Neural progenitor cell (in vitro differentiated cells): ENCODE measurements at regions not wholly inside any gene's neighbourhood (a gene's known extent, or its start where the extent isn't known, plus 50 kb on each side); places are given as distances from the start of the nearest gene placed in this dataset.

Experiments
- DNase-seq: peaks from one replicate; pipeline ENCODE4 v3.0.0-alpha.2; 2016; ENCODE audit warnings: low spot score
- H2AFZ ChIP-seq: fragments of 200-600 bp; sonication (generic); replicated peaks from 2 replicates; pipeline ENCODE4 v1.6.1; 2016; ENCODE audit warnings: antibody characterized with exemption
- H3F3A ChIP-seq: fragments of 200-600 bp; sonication (generic); 2 replicates; pipeline ENCODE4 v1.6.1; 2016; ENCODE audit warnings: antibody characterized with exemption, low read depth
- H3K27ac ChIP-seq: fragments of 200-600 bp; sonication (generic); 2 replicates; pipeline ENCODE4 v1.5.1; 2016; ENCODE audit warnings: mild to moderate bottlenecking
- H3K27me3 ChIP-seq: fragments of 200-600 bp; sonication (generic); 2 replicates; pipeline ENCODE4 v1.6.1; 2016; ENCODE audit warnings: mild to moderate bottlenecking, moderate library complexity
- H3K36me3 ChIP-seq: fragments of 200-600 bp; sonication (generic); 2 replicates; pipeline ENCODE4 v1.5.1; 2016
- H3K4me1 ChIP-seq: fragments of 200-600 bp; sonication (generic); 2 replicates; pipeline ENCODE4 v1.6.1; 2016; ENCODE audit warnings: mixed run types
- H3K4me2 ChIP-seq: fragments of 200-600 bp; sonication (generic); 2 replicates; pipeline ENCODE4 v1.6.1; 2016
- H3K4me3 ChIP-seq: fragments of 200-600 bp; sonication (generic); 2 replicates; pipeline ENCODE4 v1.5.1; 2016
- H3K79me2 ChIP-seq: fragments of 200-600 bp; sonication (generic); 2 replicates; pipeline ENCODE4 v1.6.1; 2016; ENCODE audit warnings: low read depth
- H3K9ac ChIP-seq: fragments of 200-600 bp; sonication (generic); 2 replicates; pipeline ENCODE4 v1.6.1; 2016
- H3K9me3 ChIP-seq: fragments of 200-600 bp; sonication (generic); 2 replicates; pipeline ENCODE4 v1.5.1; 2016; ENCODE audit warnings: low read depth
- H4K20me1 ChIP-seq: fragments of 200-600 bp; sonication (generic); 2 replicates; pipeline ENCODE4 v1.6.1; 2016; ENCODE audit warnings: low read depth
- H3K27ac Mint-ChIP-seq: 3 replicates; pipeline ENCODE4 v1.8.0; 2021; ENCODE audit warnings: mixed read lengths
- H3K27me3 Mint-ChIP-seq: 2 replicates; pipeline ENCODE4 v1.8.0; 2022; ENCODE audit warnings: low read depth, mild to moderate bottlenecking, inconsistent platforms, moderate library complexity, mixed read lengths; ENCODE audit not compliant: insufficient read depth
- H3K36me3 Mint-ChIP-seq: 3 replicates; pipeline ENCODE4 v1.8.0; 2021; ENCODE audit warnings: mixed read lengths
- H3K4me1 Mint-ChIP-seq: 3 replicates; pipeline ENCODE4 v1.8.0; 2021; ENCODE audit warnings: mixed read lengths
- H3K4me3 Mint-ChIP-seq: 3 replicates; pipeline ENCODE4 v1.8.0; 2021; ENCODE audit warnings: mild to moderate bottlenecking, moderate library complexity, mixed read lengths
- H3K9me3 Mint-ChIP-seq: 3 replicates; pipeline ENCODE4 v1.8.0; 2020; ENCODE audit warnings: mixed read lengths
- EZH2 ChIP-seq: fragments of 200-600 bp; sonication (generic); IDR thresholded peaks from 2 replicates; pipeline ENCODE4 v1.6.1; 2017; ENCODE audit warnings: antibody characterized with exemption, mild to moderate bottlenecking, moderate library complexity
- EZH2phosphoT487 ChIP-seq: fragments of 200-600 bp; sonication (generic); IDR thresholded peaks from 2 replicates; pipeline ENCODE4 v1.6.1; 2017; ENCODE audit warnings: antibody characterized with exemption
- TF ChIP-seq, protein P1 (sequence below): fragments of 200-600 bp; sonication (generic); IDR thresholded peaks from 2 replicates; pipeline ENCODE4 v1.5.1; 2017; ENCODE audit warnings: antibody characterized with exemption, mild to moderate bottlenecking

GRCh38 chr14:106029959-106030358 lies 503.6 kb downstream of the TMEM121 start:
- Mint-ChIP-seq H3K36me3 (no peaks in the 10 kb centered on the region), H3K9me3 (peaks cover 63% of the 10 kb centered on the region), H3K27ac (no peak overlapping the region), H3K4me1 (no peaks in the 10 kb centered on the region), H3K27me3 (peaks cover 9% of the 10 kb centered on the region), H3K4me3 (no peak overlapping the region)
- H3K4me3 ChIP-seq: no peak overlapping the region
- H3K27ac ChIP-seq: no peak overlapping the region
- no peak for TF ChIP-seq EZH2
- peaks cover 10% of the 10 kb centered on the region for H3K9me3 ChIP-seq
- H3K36me3 ChIP-seq: no peaks in the 10 kb centered on the region
- no peaks in the 10 kb centered on the region for H3F3A ChIP-seq
- no peak overlapping the region for H3K4me2 ChIP-seq
- no peak overlapping the region for H2AFZ ChIP-seq
- no peak for DNase-seq
- H3K9ac ChIP-seq: no peak overlapping the region
- H3K27me3 ChIP-seq: no peaks in the 10 kb centered on the region
- H3K79me2 ChIP-seq: no peaks in the 10 kb centered on the region
- H3K4me1 ChIP-seq: no peaks in the 10 kb centered on the region
- no peaks in the 10 kb centered on the region for H4K20me1 ChIP-seq

DNA sequence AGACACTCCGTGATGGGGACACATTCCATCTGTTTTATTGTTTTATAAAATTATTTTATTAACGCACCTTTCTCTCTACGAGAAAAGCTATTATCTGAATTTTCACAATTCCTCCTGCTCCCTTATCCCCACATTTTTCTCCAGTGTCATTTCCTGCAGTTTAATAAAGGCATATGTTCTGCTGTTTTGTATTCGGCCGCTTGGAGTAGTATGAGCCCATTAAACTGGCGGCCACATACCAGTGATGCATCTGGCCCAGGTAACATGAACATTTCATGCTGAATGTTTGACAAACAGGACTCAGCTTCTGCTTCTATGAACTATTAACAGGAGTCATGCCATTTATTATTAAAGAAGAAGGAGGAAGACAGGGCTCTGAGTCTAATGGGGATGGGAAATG lies 511.0 kb downstream of the TMEM121 start:
- no peak overlapping the region for H3K4me3 ChIP-seq
- Mint-ChIP-seq H3K4me1 (no peaks in the 10 kb centered on the region), H3K27me3 (peaks cover 9% of the 10 kb centered on the region), H3K27ac (no peak overlapping the region), H3K9me3 (peaks cover 47% of the 10 kb centered on the region), H3K36me3 (no peaks in the 10 kb centered on the region), H3K4me3 (no peak overlapping the region)
- H2AFZ ChIP-seq: no peak overlapping the region
- no peaks in the 10 kb centered on the region for H4K20me1 ChIP-seq
- peaks cover 27% of the 10 kb centered on the region for H3K9me3 ChIP-seq
- TF ChIP-seq EZH2: no peak
- TF ChIP-seq EZH2phosphoT487: no peak
- TF ChIP-seq, protein P1, sequence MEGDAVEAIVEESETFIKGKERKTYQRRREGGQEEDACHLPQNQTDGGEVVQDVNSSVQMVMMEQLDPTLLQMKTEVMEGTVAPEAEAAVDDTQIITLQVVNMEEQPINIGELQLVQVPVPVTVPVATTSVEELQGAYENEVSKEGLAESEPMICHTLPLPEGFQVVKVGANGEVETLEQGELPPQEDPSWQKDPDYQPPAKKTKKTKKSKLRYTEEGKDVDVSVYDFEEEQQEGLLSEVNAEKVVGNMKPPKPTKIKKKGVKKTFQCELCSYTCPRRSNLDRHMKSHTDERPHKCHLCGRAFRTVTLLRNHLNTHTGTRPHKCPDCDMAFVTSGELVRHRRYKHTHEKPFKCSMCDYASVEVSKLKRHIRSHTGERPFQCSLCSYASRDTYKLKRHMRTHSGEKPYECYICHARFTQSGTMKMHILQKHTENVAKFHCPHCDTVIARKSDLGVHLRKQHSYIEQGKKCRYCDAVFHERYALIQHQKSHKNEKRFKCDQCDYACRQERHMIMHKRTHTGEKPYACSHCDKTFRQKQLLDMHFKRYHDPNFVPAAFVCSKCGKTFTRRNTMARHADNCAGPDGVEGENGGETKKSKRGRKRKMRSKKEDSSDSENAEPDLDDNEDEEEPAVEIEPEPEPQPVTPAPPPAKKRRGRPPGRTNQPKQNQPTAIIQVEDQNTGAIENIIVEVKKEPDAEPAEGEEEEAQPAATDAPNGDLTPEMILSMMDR: no peak
- H3K27ac ChIP-seq: no peak overlapping the region
- DNase-seq: no peak
- H3K36me3 ChIP-seq: no peaks in the 10 kb centered on the region
- H3K4me2 ChIP-seq: no peak overlapping the region
- no peaks in the 10 kb centered on the region for H3F3A ChIP-seq
- no peak overlapping the region for H3K9ac ChIP-seq
- H3K27me3 ChIP-seq: no peaks in the 10 kb centered on the region
- H3K79me2 ChIP-seq: no peaks in the 10 kb centered on the region
- H3K4me1 ChIP-seq: no peaks in the 10 kb centered on the region

DNA sequence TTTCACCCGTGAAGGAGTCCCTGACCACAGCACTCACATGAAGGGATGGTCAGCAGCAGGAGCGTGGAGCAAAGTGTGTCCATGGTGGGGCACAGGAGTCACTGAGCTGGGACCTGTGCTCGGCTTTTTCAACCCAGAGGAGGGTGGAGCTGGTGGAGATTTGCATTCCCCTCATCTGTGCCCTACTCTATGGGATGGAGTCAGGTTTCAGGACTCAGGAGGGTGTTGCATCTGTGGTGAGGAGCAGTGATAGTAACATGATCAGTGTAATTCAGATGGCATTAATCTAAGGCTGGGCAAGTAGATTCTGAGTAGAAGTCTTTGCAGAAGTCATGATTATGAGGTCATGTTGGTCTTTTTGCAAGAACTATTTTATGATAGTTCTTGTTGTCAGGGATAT lies 511.9 kb downstream of the TMEM121 start:
- H4K20me1 ChIP-seq: no peaks in the 10 kb centered on the region
- H3K9ac ChIP-seq: no peak overlapping the region
- Mint-ChIP-seq H3K27me3 (peaks cover 9% of the 10 kb centered on the region), H3K4me1 (no peaks in the 10 kb centered on the region), H3K9me3 (peaks cover 45% of the 10 kb centered on the region), H3K27ac (no peak overlapping the region), H3K36me3 (no peaks in the 10 kb centered on the region), H3K4me3 (no peak overlapping the region)
- DNase-seq: no peak
- no peaks in the 10 kb centered on the region for H3K27me3 ChIP-seq
- H3K4me2 ChIP-seq: no peak overlapping the region
- no peak overlapping the region for H3K4me3 ChIP-seq
- no peaks in the 10 kb centered on the region for H3K36me3 ChIP-seq
- no peaks in the 10 kb centered on the region for H3F3A ChIP-seq
- no peaks in the 10 kb centered on the region for H3K79me2 ChIP-seq
- no peak overlapping the region for H2AFZ ChIP-seq
- TF ChIP-seq EZH2phosphoT487 (no peak), EZH2 (no peak)
- TF ChIP-seq, protein P1: no peak
- peaks cover 25% of the 10 kb centered on the region for H3K9me3 ChIP-seq
- H3K27ac ChIP-seq: no peak overlapping the region
- H3K4me1 ChIP-seq: no peaks in the 10 kb centered on the region

- Mint-ChIP-seq H3K27me3 (peaks cover 3% of the 10 kb centered on the region), H3K36me3 (no peaks in the 10 kb centered on the region), H3K9me3 (peaks cover 45% of the 10 kb centered on the region), H3K4me3 (no peak overlapping the region), H3K4me1 (no peaks in the 10 kb centered on the region), H3K27ac (no peak overlapping the region)
- no peak overlapping the region for H3K27ac ChIP-seq
- TF ChIP-seq EZH2phosphoT487: no peak
- no peak for TF ChIP-seq EZH2
- TF ChIP-seq, protein P1: no peak
- H3K36me3 ChIP-seq: no peaks in the 10 kb centered on the region
- H3F3A ChIP-seq: no peaks in the 10 kb centered on the region
- H3K4me1 ChIP-seq: no peaks in the 10 kb centered on the region
- no peak overlapping the region for H3K4me3 ChIP-seq
- H2AFZ ChIP-seq: no peak overlapping the region
- no peaks in the 10 kb centered on the region for H3K27me3 ChIP-seq
- no peaks in the 10 kb centered on the region for H3K79me2 ChIP-seq
- DNase-seq: no peak
- peaks cover 20% of the 10 kb centered on the region for H3K9me3 ChIP-seq
- no peak overlapping the region for H3K4me2 ChIP-seq
- H3K9ac ChIP-seq: no peak overlapping the region
- no peaks in the 10 kb centered on the region for H4K20me1 ChIP-seq
Observed at GRCh38 chr14:106039400-106039799, 513.0 kb downstream of the TMEM121 start.
